ENCODE measurements at regions not wholly inside any gene's neighbourhood (a gene's known extent, or its start where the extent isn't known, plus 50 kb on each side); places are given as distances from the start of the nearest gene placed in this dataset.

DNA sequence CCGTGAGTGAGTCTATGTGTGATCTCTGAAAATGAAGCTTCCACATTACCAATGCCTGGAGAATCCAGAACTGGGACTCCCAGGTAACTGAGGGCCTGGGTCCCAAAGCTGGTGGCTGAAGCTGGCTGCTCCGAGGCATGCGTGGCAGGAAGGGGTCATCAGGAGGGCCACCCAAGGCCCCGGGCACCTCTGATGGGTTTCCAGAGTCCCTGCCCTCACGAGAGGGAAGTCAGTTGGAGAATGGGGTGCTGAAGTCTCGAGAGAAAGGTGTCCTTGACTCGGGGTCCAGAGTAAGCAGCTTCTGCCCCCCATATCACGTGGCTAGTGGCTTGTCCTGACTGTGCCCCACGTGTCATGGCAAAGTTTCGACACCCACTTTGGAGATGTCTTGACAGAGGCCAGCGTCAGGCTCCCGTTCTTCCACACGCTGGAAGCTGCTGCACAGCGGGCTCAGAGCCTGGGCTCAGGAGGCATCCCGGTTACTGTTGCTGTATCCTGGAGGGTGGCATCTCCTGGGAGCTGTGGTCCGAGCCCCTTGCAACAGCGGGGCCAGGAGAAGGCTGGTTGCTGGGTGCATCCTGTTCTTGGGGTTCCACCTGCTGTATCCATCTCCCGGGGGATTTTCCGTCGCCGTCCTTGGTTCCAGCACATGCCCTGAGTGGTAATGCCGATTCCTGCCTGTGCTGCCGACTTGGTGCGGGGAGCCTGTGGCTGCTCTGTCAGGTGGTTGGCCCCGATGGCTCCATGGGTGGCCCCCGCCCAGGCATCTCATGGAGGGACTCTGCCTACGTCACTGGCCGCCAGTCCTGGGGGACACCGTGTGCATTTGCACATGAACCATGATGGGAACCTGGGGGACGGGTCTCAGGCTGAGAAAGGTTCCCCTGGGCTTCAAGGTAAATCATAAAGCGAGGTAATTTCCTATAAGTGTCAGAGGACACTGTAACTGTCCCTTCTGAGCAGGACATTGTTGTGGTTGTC is 183.3 kb upstream of the HDAC4 start:
- Histone ChIP-seq H3K4me1 (no peaks in the 10 kb centered on the region), H3K27ac (no peak overlapping the region), H3K9me3 (no peaks in the 10 kb centered on the region), H3K4me3 (no peak overlapping the region), H3K36me3 (ENCODE audit: low read depth, missing control alignments) (no peaks in the 10 kb centered on the region), H3K27me3 (no peaks in the 10 kb centered on the region)
- no peak for TF ChIP-seq POLR2A (IDR thresholded peaks at IDR 0.05)
- TF ChIP-seq, protein P1, sequence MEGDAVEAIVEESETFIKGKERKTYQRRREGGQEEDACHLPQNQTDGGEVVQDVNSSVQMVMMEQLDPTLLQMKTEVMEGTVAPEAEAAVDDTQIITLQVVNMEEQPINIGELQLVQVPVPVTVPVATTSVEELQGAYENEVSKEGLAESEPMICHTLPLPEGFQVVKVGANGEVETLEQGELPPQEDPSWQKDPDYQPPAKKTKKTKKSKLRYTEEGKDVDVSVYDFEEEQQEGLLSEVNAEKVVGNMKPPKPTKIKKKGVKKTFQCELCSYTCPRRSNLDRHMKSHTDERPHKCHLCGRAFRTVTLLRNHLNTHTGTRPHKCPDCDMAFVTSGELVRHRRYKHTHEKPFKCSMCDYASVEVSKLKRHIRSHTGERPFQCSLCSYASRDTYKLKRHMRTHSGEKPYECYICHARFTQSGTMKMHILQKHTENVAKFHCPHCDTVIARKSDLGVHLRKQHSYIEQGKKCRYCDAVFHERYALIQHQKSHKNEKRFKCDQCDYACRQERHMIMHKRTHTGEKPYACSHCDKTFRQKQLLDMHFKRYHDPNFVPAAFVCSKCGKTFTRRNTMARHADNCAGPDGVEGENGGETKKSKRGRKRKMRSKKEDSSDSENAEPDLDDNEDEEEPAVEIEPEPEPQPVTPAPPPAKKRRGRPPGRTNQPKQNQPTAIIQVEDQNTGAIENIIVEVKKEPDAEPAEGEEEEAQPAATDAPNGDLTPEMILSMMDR (IDR thresholded peaks at IDR 0.05), result no peak
- DNase-seq, result no peak
- WGBS, 2 donors, result 87 to 95% methylated on average over 14 to 31 of the region's 31 CpGs
- intact Hi-C loops (cut with DNase I; ENCODE audit: low total_unique reads), result no loop called here

DNA sequence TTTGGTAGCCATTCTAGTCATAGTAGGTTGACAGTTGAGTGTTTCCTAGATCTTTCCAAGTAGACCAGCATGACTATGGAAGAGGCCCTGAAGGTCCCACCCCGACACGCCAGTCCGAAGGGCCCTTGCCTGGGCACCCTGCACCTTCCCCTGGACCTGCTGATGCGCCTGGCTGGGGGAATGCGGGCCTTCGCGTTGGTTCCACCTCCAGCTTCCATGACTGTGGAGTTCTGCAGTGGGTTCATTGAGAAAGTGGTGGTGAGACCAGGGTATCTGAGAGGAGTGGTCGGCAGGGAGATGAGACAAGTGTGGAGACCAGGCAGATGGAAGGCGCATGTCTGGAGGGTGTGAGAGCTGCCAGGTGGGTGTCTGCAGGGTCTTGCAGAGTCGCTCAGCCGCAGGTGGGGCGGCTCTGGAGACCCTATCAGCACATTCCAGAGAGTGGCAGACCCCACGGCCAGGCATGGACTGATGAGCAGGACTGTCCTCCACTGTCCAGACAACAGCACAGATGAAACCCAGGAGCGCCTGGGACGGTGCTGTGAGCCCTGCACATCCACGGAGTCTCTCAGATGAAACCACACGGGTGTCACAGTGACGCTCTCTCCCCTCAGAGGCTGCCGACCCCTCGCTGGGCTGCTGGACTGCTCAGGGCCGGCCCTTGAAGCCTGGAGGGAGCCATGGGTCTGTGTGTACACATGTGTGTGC is 182.5 kb upstream of the HDAC4 start:
- Histone ChIP-seq H3K27me3 (no peaks in the 10 kb centered on the region), H3K9me3 (no peaks in the 10 kb centered on the region), H3K27ac (no peak overlapping the region), H3K4me3 (no peak overlapping the region), H3K4me1 (no peaks in the 10 kb centered on the region), H3K36me3 (ENCODE audit: low read depth, missing control alignments) (no peaks in the 10 kb centered on the region)
- DNase-seq, result no peak
- TF ChIP-seq, protein P1 (IDR thresholded peaks at IDR 0.05), result no peak
- TF ChIP-seq POLR2A (IDR thresholded peaks at IDR 0.05), result no peak
- WGBS, 2 donors, result 93 to 97% methylated on average over 20 to 21 of the region's 21 CpGs
- intact Hi-C loops (cut with DNase I; ENCODE audit: low total_unique reads), result no loop called here

DNA sequence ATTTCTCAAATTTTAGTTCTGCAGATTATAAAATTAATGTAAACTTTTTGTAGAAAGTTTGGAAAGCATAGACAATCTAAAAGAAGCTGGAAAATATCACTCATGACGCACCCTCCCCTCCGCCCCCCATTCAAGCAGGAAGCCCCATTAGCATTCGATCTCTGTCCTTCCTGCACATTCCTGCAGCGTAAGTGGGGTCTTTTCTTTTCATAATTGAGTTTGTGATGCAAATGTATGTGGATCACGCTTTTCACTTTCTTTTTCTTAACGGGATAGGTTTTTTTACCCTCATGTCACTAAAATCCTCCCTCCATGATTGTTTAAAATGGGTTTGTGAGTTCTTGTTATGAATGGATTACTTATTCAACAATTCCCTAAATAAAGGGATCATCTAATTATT is 181.7 kb upstream of the HDAC4 start:
- Histone ChIP-seq H3K9me3 (no peaks in the 10 kb centered on the region), H3K36me3 (ENCODE audit: low read depth, missing control alignments) (no peaks in the 10 kb centered on the region), H3K4me1 (no peaks in the 10 kb centered on the region), H3K27me3 (no peaks in the 10 kb centered on the region), H3K4me3 (no peak overlapping the region), H3K27ac (no peak overlapping the region)
- TF ChIP-seq, protein P1 (IDR thresholded peaks at IDR 0.05), result no peak
- TF ChIP-seq POLR2A (IDR thresholded peaks at IDR 0.05), result no peak
- WGBS, 2 donors, result 84 to 89% methylated on average over 6 of the region's 6 CpGs
- intact Hi-C loops (cut with DNase I; ENCODE audit: low total_unique reads), result no loop called here
- no peak for DNase-seq

DNA sequence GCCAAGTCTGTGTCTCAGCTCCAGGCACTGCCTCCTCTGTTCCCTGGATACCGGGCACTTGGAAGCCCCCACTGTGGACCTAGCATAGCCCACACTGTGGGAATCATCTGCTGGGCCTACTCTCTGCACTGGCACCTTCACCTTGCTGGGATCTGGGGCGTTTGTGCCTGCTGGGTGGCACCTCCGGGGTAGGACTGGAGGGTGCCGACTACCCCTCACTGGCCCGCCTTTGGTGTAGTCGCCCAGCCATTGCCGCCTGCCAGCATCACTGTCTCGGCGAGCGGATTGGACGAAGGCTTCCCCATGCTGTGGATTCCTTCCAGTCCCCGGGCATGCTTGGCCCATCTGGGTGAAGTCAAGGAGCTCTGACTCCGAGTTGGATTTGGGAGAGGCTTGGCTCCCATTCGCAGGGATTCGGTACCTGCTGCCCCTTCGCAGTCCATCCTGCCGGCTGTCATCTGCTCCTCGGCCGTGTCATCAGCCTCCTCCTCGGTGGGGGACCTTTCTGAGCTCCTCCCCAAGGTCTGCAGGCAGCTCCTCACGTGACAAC is 180.6 kb upstream of the HDAC4 start:
- intact Hi-C loops (cut with DNase I; ENCODE audit: low total_unique reads), result no loop called here
- 90 to 93% methylated on average over 6 to 18 of the region's 21 CpGs for WGBS, 2 donors
- H3K4me1 ChIP-seq, result no peaks in the 10 kb centered on the region

DNA sequence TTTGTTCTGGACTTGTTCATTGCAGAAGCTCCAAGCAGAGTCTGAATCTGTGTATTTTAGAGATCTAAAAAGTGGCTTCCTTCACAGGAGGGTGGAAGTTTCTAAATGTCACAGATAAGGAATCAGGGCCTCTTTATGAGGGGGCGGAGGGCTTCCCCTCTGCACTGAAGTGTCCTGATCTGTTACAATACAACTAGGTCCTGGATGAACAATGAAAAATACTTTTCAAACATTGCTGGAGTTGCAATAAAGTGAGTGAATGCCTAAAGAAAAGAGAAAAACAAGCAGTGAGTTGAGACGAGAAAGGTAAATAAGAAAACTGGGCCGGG is 179.3 kb upstream of the HDAC4 start:
- TF ChIP-seq, protein P1 (IDR thresholded peaks at IDR 0.05), result no peak
- no peak for TF ChIP-seq POLR2A (IDR thresholded peaks at IDR 0.05)
- intact Hi-C loops (cut with DNase I; ENCODE audit: low total_unique reads), result no loop called here
- WGBS, 2 donors, result 95 to 96% methylated on average over 3 of the region's 3 CpGs

More for the DNA sequence above, 180.6 kb upstream of the HDAC4 start:
- DNase-seq, result no peak
- Histone ChIP-seq H3K27ac (no peak overlapping the region), H3K27me3 (no peaks in the 10 kb centered on the region), H3K9me3 (no peaks in the 10 kb centered on the region), H3K4me3 (no peak overlapping the region), H3K36me3 (ENCODE audit: low read depth, missing control alignments) (no peaks in the 10 kb centered on the region)
- no peak for TF ChIP-seq POLR2A (IDR thresholded peaks at IDR 0.05)

More for the DNA sequence above, 179.3 kb upstream of the HDAC4 start:
- Histone ChIP-seq H3K36me3 (ENCODE audit: low read depth, missing control alignments) (no peaks in the 10 kb centered on the region), H3K4me3 (no peak overlapping the region), H3K9me3 (no peaks in the 10 kb centered on the region), H3K4me1 (no peaks in the 10 kb centered on the region), H3K27ac (no peak overlapping the region), H3K27me3 (no peaks in the 10 kb centered on the region)
- no peak for DNase-seq

All from testis (tissue), 2 donors.